ENCODE measurements at regions not wholly inside any gene's neighbourhood (a gene's known extent, or its start where the extent isn't known, plus 50 kb on each side); places are given as distances from the start of the nearest gene placed in this dataset.

DNA sequence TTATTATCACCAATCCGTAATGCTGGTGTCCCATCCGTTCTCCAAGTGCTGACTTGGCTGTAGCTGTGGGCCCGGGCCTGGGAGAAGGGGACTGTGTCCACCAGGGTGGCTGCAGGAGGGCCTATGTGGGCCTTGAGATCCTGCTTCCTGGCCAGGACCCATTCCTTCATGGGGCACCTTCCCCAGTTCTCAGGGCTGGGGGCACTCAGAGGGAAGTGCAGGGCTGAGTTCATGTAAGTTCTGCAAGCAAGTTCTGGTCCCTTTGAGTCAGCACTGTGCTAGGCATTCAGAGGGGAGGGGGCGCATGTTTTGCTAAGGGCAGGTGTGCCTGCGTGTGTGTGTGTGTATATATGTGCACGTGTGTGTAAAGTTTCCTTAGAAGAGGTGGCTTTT, 94.0 kb downstream of the GLI2 start:
- DNase-seq, result no peak

DNA sequence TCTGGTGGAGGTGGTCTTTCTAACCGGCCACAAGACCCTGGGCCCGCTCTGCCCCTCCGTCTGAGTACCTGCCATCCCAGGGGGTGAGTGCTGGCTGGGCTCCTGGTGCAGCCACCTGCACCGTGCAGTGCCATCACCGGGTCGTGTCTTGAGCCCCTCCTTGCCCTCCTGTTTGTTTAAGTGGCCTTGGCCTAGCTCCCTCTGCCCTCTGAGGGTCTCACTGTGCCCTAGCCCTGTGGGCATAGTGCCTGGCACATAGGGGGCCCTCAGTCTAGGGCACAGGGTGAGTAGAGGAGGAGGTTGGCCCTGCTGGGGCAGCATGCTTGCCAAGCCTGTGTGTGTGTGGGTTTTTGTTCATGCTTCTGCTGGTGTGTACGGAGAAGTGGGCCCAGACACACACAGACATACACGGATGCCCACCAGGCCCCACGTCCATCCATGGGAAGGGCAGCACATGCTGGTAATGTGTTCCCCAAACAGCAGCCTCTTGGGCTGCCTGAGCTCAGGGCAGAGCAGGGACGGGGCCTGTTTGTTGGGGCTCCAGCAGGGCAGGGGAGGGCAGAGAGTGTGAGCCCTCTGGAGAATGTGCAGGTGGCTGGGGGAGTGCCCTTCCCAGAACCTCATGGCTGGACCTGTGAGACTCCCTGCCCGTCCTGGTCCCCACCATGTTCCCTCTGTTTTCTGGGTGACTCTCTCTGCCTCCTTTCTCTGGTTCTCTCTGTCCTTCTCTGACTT, 94.6 kb downstream of the GLI2 start:
- no peak for DNase-seq

- peak in 1 of 2 experiments; percentile 27 for DNase-seq
Observed at GRCh38 chr2:120831086-120831485, 95.4 kb downstream of the GLI2 start.

GRCh38 chr2:120831891-120832290, 96.2 kb downstream of the GLI2 start:
- no peak for DNase-seq

GRCh38 chr2:120832296-120833070, 96.8 kb downstream of the GLI2 start:
- no peak for DNase-seq

DNA sequence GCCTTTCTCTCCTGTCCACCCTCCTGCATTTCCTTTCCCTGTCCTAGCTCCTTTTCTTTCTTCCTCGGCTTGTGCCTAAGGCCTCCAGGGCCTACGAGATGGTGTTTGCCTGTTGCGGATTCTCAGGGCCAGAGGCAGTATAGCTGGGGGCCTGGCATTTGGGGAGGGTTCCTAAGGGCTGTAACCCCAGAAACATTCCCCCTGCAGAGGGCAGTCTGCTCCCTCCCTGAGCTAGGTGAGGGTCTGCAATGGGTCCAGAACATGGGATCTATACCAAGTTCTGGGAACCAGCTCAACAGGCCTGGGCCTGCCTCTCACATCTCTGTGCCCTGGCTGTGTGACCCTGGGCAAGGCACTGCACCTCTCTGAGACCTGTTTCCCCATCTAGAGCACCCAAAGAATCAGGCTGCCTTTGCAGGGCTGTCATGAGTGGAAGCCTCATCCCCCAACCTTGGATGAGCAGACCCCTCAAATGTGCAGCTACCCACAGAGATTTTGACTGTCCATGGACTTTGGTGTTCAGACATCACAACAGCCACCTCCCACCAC, 97.5 kb downstream of the GLI2 start:
- DNase-seq, result no peak

GRCh38 chr2:120834206-120834605, 98.5 kb downstream of the GLI2 start:
- DNase-seq, result no peak

DNA sequence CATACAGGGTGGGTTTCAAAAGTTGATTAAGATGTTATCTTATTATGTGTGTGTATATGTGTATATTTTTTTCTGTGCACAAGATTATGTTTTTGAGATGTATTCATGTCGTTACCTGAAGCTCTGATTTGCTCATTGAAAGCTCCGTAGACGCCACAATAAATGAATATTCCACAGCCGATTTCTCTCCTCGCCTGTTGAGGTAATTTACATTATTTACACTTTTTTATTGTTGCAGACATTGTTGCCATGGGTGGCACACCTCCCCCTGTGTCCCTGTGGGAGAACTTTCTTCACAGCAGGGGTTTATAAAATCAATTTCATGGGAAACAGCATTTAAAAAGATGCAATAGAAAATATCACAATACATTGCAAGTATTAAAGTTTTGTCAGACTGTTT, 100.6 kb downstream of the GLI2 start:
- DNase-seq, result no peak

- DNase-seq, result no peak
Observed at GRCh38 chr2:120840795-120841487, 105.3 kb downstream of the GLI2 start.

GRCh38 chr2:120842456-120843439, 107.1 kb downstream of the GLI2 start:
- no peak for DNase-seq

GRCh38 chr2:120844070-120844738, 108.5 kb downstream of the GLI2 start:
- DNase-seq, result no peak

DNA sequence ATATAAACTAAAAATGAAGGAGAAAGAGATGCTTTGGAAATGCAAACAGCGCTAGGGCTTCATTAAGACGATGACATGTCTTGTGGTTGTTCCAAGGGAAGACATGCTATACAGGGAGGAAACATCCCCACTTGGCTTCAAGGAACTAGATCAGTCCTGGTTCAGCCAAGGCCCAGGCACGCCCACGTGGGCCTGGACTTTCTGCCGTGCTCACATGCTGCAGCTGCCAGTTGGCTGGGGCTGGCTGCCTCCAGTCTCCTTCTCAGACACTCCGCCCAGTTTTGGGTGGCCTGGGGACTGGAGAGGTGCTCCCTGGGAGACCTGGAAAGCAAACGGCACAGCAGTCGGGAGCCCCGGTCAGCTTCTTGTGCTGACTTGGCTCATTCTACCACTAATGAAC, 109.6 kb downstream of the GLI2 start:
- DNase-seq, result peak in 1 of 2 experiments; percentile 62

DNA sequence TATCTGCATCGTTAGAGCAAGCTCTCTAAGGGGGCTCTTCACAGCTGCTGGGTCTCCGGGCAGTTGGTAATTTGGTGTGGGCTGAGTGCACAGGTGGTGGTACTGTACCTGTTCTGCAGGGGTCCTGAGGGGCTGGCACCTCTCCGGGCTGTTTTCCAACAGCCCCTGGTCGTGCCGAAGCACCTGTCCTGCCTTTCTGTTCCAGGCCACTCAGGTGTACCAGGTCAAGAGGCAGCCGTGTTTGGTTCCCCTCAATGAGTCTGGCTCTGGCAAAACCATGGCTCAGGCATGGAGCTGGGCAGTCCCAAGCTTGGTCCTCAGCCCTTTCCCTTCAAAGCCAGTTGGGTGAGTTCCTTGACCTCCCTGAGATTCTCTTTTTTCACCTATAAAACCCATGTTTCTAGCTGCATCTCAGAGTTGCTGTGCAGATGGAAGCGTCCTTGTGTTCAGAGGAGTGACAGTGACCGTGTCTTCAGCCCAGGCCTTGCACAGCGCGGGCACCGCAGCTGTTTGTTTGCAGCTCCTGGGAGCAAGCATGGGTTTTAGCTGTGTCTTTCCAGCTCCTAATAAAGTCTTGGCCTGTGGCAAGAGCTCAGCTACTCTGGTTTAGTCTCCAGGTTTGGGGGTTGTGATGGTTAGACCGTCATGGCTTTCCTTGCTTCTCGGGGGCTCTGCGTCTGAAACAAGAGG, 110.9 kb downstream of the GLI2 start:
- DNase-seq, result no peak

DNA sequence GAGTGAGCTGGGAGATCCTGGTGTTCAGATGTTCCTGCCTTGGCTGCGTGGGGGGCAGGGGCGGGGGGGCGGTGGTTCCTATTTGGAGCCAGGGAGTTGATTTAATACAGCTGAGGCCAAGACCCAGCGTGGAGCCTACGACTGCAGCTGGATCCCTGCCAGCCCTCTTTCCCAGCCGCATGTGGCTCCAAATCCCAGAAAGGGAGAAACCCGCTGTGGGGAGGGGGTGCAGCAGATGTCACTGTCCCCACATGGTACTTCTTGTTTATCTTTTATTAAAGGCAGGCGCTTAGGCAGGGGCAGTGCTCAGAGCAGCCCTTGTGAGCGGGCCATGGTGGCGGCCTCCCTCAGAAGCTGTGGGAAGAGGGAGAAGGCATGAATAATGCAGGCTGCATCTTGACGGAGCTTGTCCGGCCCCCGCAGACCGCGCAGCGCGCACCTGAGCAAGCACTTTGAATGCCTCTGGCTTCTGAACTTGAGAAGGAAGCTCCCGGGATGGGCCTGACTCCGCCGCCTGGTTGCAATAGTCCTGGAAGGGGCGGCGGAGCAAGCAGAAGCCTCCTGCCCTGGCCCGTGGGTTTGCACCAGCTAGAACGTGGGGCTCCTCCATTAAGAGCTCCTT, 112.1 kb downstream of the GLI2 start:
- peak; percentile 86 to 96 for DNase-seq

- no peak for DNase-seq
Observed at GRCh38 chr2:120849278-120849677, 113.6 kb downstream of the GLI2 start.

DNA sequence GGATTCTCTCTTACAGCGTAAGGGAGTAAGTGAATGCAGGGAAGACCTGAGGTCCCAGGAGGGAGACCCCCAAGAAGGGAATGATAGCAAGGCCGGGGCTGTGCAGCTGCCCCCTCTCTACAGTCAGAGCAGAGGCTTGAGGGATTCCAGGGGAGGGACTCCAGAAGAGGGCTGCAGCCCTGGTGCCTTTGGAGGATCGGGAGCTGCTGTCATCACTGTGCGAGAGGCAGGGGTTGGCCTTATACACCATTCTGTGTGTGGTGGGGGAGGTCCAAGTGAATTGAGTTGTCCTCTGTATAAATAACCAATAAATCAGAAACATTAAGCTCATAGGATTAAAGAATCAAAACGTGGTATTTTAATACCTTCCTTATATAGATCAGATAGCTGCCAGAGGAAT, 114.9 kb downstream of the GLI2 start:
- no peak for DNase-seq

DNA sequence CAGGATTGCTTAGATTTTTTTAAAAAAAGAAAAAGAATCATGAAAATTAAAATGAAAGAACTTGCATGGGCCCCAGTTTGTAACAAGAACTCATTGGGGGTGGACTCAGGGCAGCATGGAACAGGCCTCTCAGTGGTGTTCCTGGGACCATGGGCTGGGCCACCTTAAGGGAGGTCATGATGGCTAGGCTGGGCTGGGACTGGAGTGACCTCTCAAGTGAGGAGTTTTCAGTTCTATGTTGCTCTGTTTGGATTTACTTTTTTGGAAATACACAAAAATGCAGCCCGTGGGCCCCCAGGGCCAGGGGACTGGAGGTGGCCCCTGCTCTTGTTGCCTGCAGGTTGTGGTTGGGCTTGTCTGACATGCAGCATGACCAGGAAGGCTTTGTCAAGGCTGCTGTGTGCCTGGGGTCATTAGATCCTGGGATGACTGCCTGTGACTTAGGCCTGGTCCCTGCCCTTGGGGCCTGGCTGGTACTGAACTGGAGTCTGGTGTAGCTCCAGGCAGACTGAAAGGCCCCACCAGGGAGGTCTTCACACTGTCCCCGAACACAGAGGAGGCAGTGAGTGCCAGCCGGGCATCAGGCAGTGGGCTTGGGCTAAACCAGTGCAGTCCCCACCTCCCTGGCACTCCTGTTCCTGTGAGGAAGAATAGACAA, 115.6 kb downstream of the GLI2 start:
- no peak for DNase-seq

DNA sequence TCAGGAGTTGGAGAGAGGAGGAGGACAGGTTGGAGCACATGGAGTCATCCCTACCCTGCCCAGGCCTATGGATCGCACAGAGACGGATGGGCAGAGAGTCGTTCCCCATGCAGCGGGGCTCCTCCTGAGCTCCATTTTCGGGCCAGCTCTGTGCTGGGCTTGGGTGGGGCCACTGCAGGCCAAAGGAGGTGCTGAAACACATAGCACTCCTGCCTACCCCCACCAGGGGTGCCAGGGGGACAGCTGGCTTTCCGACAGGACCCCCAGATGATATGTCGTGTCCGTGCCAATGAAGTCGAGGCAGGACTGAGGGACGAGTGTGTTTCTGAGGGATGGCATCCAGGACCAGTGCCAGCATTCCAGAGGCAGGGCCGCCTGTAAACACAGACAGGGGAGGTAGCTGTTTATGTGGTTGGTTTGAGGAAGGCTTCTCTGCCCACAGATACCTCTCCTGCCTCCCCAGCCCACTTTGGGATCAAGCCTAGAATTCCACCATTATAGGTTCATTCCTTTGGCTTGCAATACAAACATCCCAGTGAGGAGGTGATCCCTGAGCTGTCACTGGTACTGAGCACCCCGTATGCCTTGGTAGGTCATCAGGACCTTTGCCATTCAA, 116.6 kb downstream of the GLI2 start:
- DNase-seq, result no peak

DNA sequence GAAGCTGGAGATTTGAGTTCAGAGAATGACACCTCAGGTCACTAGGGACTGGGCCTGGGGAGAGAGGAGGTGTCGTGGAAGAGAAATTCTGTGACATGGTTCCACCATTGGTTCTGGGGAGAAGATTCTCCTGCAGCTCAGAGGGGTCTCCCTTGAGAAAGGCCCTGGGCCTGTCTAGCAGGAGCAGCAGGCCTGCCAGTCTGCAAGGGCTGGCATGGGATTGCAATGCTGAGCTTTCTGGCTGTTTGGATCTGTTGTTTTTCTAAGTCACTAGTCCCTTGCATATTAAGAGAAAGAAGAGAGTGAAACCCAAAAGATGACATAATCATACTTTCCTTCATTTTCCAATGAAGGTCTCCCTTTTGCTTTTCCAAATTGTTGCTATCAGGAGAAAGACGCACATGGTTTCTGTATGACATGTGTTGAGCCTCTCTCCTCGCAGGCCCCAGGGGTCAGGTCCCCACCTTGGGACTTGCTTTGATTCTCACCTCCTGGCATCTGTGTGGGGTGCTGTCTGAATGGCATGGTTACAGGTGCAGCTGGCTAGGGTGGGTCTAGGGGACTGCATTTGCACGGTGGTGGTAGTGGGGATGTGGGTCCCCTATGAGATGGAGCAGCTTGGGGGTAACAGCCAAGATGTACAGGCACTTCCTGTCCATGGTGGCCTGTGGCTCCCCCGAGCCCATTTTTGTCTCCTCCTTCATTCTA, 117.8 kb downstream of the GLI2 start:
- no peak for DNase-seq

Measured in NCI-H446 (cell line).